Epithelial cell of esophagus (primary cell): ENCODE measurements at regions not wholly inside any gene's neighbourhood (a gene's known extent, or its start where the extent isn't known, plus 50 kb on each side); places are given as distances from the start of the nearest gene placed in this dataset.

Source experiments
- DNase-seq: peaks from one replicate; pipeline ENCODE4 v3.0.0; 2010; ENCODE audit warnings: low read depth
- H3K4me3 ChIP-seq: 2 replicates; pipeline ENCODE4 v1.5.1; 2011; ENCODE audit warnings: mild to moderate bottlenecking, low read length, control low read depth
- CTCF ChIP-seq: IDR thresholded peaks from 2 replicates; pipeline ENCODE4 v1.5.1; 2011; ENCODE audit warnings: low read depth, mild to moderate bottlenecking, low read length, control low read depth, inconsistent platforms; ENCODE audit not compliant: insufficient read depth; ENCODE audit errors: missing control alignments

- no peak for DNase-seq
- H3K4me3 ChIP-seq = no peak overlapping the region
- no peak for TF ChIP-seq CTCF
These were observed 116.7 kb downstream of the RHOU start for GRCh38 chr1:228852024-228852423.

- H3K4me3 ChIP-seq = no peak overlapping the region
- no peak for TF ChIP-seq CTCF
These were observed 117.3 kb downstream of the RHOU start for GRCh38 chr1:228852511-228853088.

GRCh38 chr1:228853191-228853590, 117.9 kb downstream of the RHOU start:
- H3K4me3 ChIP-seq = no peak overlapping the region
- no peak for TF ChIP-seq CTCF

More at GRCh38 chr1:228852511-228853088, 117.3 kb downstream of the RHOU start:
- DNase-seq = no peak

GRCh38 chr1:228853637-228854036, 118.4 kb downstream of the RHOU start:
- no peak for TF ChIP-seq CTCF
- no peak overlapping the region for H3K4me3 ChIP-seq

More at GRCh38 chr1:228853191-228853590, 117.9 kb downstream of the RHOU start:
- no peak for DNase-seq

GRCh38 chr1:228854907-228855306, 119.6 kb downstream of the RHOU start:
- no peak for TF ChIP-seq CTCF
- DNase-seq = no peak
- no peak overlapping the region for H3K4me3 ChIP-seq

More at GRCh38 chr1:228853637-228854036, 118.4 kb downstream of the RHOU start:
- no peak for DNase-seq

GRCh38 chr1:228857611-228858010, 122.3 kb downstream of the RHOU start:
- DNase-seq = no peak
- no peak overlapping the region for H3K4me3 ChIP-seq
- TF ChIP-seq CTCF = no peak
